ENCODE measurements at regions not wholly inside any gene's neighbourhood (a gene's known extent, or its start where the extent isn't known, plus 50 kb on each side); places are given as distances from the start of the nearest gene placed in this dataset.

GRCh38 chr10:123485341-123485960 is 180.7 kb upstream of the GPR26 start:
- H3K36me3 ChIP-seq (replicated peaks in 1 of 2; ENCODE audit: control insufficient read depth in 1 of 2, insufficient read depth in 2 of 2, low read length in 2 of 2) = no peaks in the 10 kb centered on the region
- TF ChIP-seq FIP1L1 (IDR thresholded peaks at IDR 0.05; ENCODE audit: borderline replicate concordance, insufficient read depth, low read depth, low read length) (no peak), ZNF574 (CRISPR knock-in tag; IDR thresholded peaks at IDR 0.05) (no peak), PLSCR1 (CRISPR knock-in tag; IDR thresholded peaks at IDR 0.05; ENCODE audit: borderline replicate concordance) (no peak), ZNF337 (CRISPR knock-in tag; IDR thresholded peaks at IDR 0.05; ENCODE audit: borderline replicate concordance, low read depth) (no peak), ZNF790 (CRISPR knock-in tag; IDR thresholded peaks at IDR 0.05; ENCODE audit: borderline replicate concordance) (no peak)
- DNase-seq (ENCODE audit: low spot score) = no peak
- no peak for FAIRE-seq
- ChIA-PET CTCF (ENCODE audit: low intra/inter-chr PET ratio, low total read pairs) (no interaction called here), POLR2A (no interaction called here)
- H4K20me1 ChIP-seq (ENCODE audit: insufficient read depth, low read length) = no peaks in the 10 kb centered on the region
- H3K79me2 ChIP-seq (ENCODE audit: insufficient read depth, low read length) = no peaks in the 10 kb centered on the region
- H2AFZ ChIP-seq (ENCODE audit: low read length) = no peak overlapping the region
- no peaks in the 10 kb centered on the region for H3K9me3 ChIP-seq (ENCODE audit: low read length)
- H3K27ac ChIP-seq (ENCODE audit: extremely low read length, insufficient read depth, low read length) = no peak overlapping the region
- intact Hi-C loops (cut with micrococcal nuclease; ENCODE audit: unreplicated experiment) = no loop called here
- peaks cover 0 to 6% of the 10 kb centered on the region in 2 experiments; a peak in 1 of 5 replicates for H3K27me3 ChIP-seq (ENCODE audit: control insufficient read depth in 1 of 2, insufficient read depth in 2 of 2, low read length in 2 of 2)
- no peak overlapping the region for H3K4me2 ChIP-seq (ENCODE audit: low read depth, low read length)
- in situ Hi-C loops (cut with HindIII; ENCODE audit: extremely low pct_ligation_motif_present, low pct_unique_long_range_greater_than_20kb) = no loop called here
- no peak for ATAC-seq
- 46% methylated on average over 7 of the region's 7 CpGs for WGBS (ENCODE audit: low lambda C conversion rate)
- H3K4me1 ChIP-seq (ENCODE audit: insufficient read depth, low read length) = no peaks in the 10 kb centered on the region
- no peak overlapping the region for H3K9ac ChIP-seq (ENCODE audit: insufficient read depth, low read depth, low read length)
- no peak overlapping the region for H3K4me3 ChIP-seq (replicated peaks in 1 of 3; ENCODE audit: insufficient read depth in 1 of 3, low read depth in 2 of 3, low read length in 3 of 3)
- no TSS peak for BruUV-seq (replicated peaks)

Data from HepG2 (cell line).